Spinal cord (tissue), 9 donors: ENCODE measurements at regions not wholly inside any gene's neighbourhood (a gene's known extent, or its start where the extent isn't known, plus 50 kb on each side); places are given as distances from the start of the nearest gene placed in this dataset.

Experiments used
- DNase-seq, 6 donors: peaks; one replicate each; pipeline versions ENCODE4 v3.0.0 to v3.0.0-alpha.2; 2013 to 2015; ENCODE audit warnings: low spot score in 6 of 6, low read depth in 4 of 6
- H3K27ac ChIP-seq: one replicate; pipeline ENCODE4 v1.5.1; 2013; ENCODE audit warnings: low read depth, low read length, control low read depth
- H3K27me3 ChIP-seq: one replicate; pipeline ENCODE4 v1.6.1; 2013; ENCODE audit warnings: low read length; ENCODE audit not compliant: control insufficient read depth, insufficient read depth
- H3K36me3 ChIP-seq: one replicate; pipeline ENCODE4 v1.6.1; 2013; ENCODE audit warnings: low read length; ENCODE audit not compliant: control insufficient read depth, insufficient read depth
- H3K4me1 ChIP-seq: one replicate; pipeline ENCODE4 v1.6.1; 2013; ENCODE audit warnings: low read length; ENCODE audit not compliant: control insufficient read depth, insufficient read depth
- H3K4me3 ChIP-seq: one replicate; pipeline ENCODE4 v1.5.1; 2013; ENCODE audit warnings: low read depth, low read length, control low read depth
- H3K9me3 ChIP-seq: one replicate; pipeline ENCODE4 v1.6.1; 2013; ENCODE audit warnings: low read length; ENCODE audit not compliant: control insufficient read depth, insufficient read depth
- WGBS: methylation state at CpG from one replicate; pipeline ENCODE4 v1.1.5; 2013; ENCODE audit warnings: missing lambda C conversion rate; ENCODE audit not compliant: insufficient coverage; 5-methylcytosine and 5-hydroxymethylcytosine counted together
- donor health status: healthy.

DNA sequence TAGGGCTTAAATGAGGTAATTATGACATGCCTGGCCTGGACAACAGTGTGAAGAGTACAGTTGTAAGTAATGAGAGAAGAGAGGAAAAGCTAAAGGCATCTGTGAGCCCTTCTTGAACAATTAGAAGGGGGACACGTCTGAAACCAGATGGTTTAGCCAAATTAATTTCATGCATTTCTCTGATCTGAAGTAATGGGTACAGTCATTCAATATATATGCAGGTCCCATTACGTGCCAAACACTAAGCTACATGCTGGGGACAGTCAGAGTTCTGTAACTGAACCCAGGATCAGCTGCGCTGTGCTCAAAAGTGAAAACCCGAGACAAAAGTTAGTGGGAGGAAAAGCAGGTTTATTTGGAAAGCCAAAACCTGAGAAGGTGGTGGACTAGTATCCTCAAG lies 207.2 kb upstream of the TMTC1 start:
- Histone ChIP-seq H3K4me3 (no peak overlapping the region), H3K9me3 (no peaks in the 10 kb centered on the region), H3K36me3 (no peaks in the 10 kb centered on the region), H3K27ac (no peak overlapping the region), H3K27me3 (no peaks in the 10 kb centered on the region), H3K4me1 (no peaks in the 10 kb centered on the region)
- DNase-seq, result no peak
- WGBS, result 88% methylated on average over 2 of the region's 4 CpGs

DNA sequence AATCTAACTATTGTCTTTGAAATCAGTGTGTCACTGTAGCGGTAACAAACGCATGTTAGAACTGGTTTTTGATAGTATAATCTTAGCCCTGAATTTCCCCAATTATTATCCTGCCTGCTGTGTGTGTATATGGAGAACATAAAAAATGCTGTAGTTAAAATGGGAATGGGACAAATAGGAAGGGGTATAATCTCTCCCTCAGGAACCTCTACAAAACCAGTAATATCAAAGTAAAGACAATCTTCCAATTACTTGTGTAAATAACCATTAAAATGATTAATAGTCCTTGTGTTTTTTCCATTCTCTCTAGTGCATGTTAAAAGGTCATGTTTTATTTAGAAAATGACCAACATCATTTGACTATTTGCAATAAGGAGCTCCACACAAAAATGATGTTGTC lies 200.1 kb upstream of the TMTC1 start:
- H3K9me3 ChIP-seq, result peaks cover 1% of the 10 kb centered on the region
- DNase-seq, result peak in 1 of 6 donors; percentile 81
- no peaks in the 10 kb centered on the region for H3K27me3 ChIP-seq
- no peaks in the 10 kb centered on the region for H3K36me3 ChIP-seq
- no peak overlapping the region for H3K27ac ChIP-seq
- no peak overlapping the region for H3K4me3 ChIP-seq
- WGBS, result no CpG with 5 or more reads among the region's 2 CpGs
- H3K4me1 ChIP-seq, result no peaks in the 10 kb centered on the region

DNA sequence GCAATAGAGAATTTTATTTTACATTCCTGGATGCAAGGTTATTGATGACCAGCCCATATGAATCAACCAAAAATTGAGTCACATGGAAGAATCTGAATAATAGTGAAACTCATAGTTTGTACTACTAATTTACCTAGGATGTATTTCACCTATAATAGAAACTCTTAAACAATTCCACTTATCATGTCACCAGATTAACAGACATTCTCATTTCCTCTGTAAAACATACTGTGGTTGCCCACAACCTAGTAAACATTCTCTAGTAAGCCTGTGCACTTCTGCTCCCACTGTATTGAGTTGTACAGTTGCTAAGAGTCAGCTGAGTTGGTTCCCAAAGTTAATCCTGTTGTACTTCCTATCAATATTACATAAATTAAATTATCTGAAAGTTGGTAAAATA lies 196.6 kb upstream of the TMTC1 start:
- Histone ChIP-seq H3K9me3 (peaks cover 1% of the 10 kb centered on the region), H3K4me1 (no peaks in the 10 kb centered on the region), H3K36me3 (no peaks in the 10 kb centered on the region), H3K4me3 (no peak overlapping the region), H3K27ac (no peak overlapping the region), H3K27me3 (no peaks in the 10 kb centered on the region)
- no peak for DNase-seq

DNA sequence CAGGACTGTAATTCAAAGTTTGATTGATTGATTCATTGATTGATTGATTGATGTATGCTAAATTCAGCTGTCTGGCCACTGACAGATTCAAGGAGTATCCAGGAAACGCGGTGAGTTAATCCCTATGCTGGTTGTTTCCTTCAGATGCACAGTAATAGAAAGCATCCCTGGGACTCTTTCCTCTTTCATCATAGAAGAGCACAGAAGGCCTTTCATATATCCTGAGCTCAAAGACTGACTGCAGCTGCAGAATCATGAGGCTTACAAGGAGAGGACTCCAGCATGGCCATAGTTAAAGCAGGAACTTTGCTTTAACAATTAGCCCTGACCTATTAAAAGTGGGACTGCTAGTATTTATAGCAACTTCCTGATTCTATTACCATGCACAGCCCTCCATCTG lies 187.7 kb upstream of the TMTC1 start:
- Histone ChIP-seq H3K36me3 (no peaks in the 10 kb centered on the region), H3K27ac (no peak overlapping the region), H3K4me3 (no peak overlapping the region), H3K4me1 (no peaks in the 10 kb centered on the region), H3K9me3 (no peaks in the 10 kb centered on the region), H3K27me3 (no peaks in the 10 kb centered on the region)
- 75% methylated on average over 2 of the region's 2 CpGs for WGBS
- peak in 2 of 6 donors; percentile 29 to 56 for DNase-seq

DNA sequence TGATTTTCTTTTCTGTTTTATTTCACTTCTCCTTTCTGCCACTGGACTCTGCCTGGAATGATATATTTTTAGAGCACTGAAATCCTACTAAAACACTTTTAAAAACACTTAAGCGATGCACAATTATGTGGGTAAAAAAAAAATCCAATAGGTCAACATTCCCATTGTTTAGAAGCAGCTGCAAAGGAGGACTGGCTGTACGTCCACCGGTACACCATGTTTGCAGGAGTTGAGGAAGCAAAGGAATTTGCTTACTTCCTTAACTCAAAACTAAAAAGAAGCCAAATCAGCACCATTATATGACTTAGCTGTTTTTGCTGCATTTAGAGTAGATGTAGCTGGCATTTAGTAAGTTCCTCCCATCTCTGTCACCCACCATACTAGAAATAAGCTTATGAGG lies 186.8 kb upstream of the TMTC1 start:
- no peaks in the 10 kb centered on the region for H3K9me3 ChIP-seq
- DNase-seq, result no peak
- no peak overlapping the region for H3K4me3 ChIP-seq
- H3K36me3 ChIP-seq, result no peaks in the 10 kb centered on the region
- H3K4me1 ChIP-seq, result no peaks in the 10 kb centered on the region
- H3K27ac ChIP-seq, result no peak overlapping the region
- no peaks in the 10 kb centered on the region for H3K27me3 ChIP-seq
- WGBS, result no CpG with 5 or more reads among the region's 3 CpGs

DNA sequence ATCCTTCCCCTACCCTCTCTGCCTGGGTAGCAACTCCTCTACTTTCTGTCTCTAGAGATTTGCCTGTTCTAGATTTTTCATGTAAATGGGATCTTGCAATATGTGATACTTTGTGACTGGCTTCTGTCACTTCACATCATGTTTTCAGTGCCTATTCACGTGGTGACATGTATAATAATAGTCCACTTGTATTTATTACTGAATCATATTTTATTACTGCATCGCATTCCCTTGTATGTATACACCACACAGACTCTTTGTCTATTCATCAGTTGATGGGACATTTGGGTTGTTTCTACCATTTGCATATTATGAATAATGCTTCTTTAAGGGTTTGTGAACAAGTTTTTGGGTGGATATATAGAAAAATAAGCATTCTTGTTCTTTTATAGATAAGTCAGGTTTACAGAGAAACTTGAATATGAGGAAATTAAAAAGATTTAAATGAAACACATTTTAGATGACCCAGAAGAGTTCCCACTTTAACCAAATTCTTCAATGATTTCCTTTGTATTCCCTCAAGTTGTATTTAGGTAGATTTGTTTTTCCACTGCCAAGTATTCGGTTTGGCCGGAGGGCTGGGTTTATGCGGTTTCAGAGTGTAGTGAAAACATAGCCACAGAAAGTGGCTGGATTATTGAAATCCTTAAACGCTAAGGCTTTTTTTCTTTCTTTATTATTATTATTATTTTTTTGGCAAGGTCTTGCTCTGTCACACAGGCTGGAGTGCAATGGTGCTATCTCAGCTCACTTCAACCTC lies 178.7 kb upstream of the TMTC1 start:
- H3K36me3 ChIP-seq, result no peaks in the 10 kb centered on the region
- H3K9me3 ChIP-seq, result no peaks in the 10 kb centered on the region
- no peak for DNase-seq
- H3K4me1 ChIP-seq, result peaks cover 3% of the 10 kb centered on the region
- no peaks in the 10 kb centered on the region for H3K27me3 ChIP-seq
- H3K27ac ChIP-seq, result no peak overlapping the region
- no CpG with 5 or more reads among the region's 6 CpGs for WGBS
- no peak overlapping the region for H3K4me3 ChIP-seq

DNA sequence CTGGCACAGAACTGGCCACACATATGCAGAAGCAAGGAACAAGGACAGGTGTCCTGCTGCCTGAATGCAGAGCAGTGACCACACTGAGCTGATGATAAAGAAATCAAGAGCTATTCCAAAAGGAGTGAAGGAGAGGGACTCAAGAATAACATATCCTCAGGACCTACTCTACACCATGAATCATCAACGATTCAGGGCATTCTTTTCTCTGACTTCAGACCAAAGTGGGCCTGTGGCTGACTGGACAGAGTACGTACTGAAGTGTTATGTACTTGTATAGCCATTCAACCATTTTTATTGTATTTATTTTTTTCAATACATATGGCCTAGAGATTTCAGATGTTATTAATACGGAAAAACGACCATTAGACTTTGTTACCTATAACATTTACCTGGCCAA lies 177.5 kb upstream of the TMTC1 start:
- WGBS, result no CpG with 5 or more reads among the region's 4 CpGs
- no peaks in the 10 kb centered on the region for H3K27me3 ChIP-seq
- peaks cover 3% of the 10 kb centered on the region for H3K4me1 ChIP-seq
- no peak for DNase-seq
- H3K9me3 ChIP-seq, result no peaks in the 10 kb centered on the region
- no peaks in the 10 kb centered on the region for H3K36me3 ChIP-seq
- no peak overlapping the region for H3K4me3 ChIP-seq
- H3K27ac ChIP-seq, result no peak overlapping the region

DNA sequence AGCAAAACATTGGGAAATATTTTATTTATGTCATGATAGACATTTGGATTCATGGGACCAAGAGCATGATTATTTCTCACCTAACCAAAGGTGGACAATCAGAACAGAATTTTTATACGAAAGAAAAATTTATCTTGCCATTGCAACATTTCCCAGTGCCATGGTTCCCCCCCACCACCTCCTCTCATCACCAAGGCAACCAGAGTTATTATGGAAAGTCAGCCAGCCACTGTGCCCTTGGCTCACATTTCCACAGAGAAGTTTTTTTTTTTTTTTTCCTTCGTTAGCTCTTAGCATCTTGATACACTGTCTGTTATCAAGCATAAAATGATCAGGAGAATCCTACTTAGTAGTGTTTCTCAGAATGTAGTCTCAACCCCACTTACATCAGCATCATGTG lies 176.4 kb upstream of the TMTC1 start:
- Histone ChIP-seq H3K4me1 (peaks cover 3% of the 10 kb centered on the region), H3K4me3 (no peak overlapping the region), H3K27me3 (no peaks in the 10 kb centered on the region), H3K9me3 (no peaks in the 10 kb centered on the region), H3K36me3 (no peaks in the 10 kb centered on the region), H3K27ac (no peak overlapping the region)
- DNase-seq, result peak in 3 of 6 donors; percentile 29 to 84 (median 55)
- 58% methylated on average over 1 of the region's 2 CpGs for WGBS

DNA sequence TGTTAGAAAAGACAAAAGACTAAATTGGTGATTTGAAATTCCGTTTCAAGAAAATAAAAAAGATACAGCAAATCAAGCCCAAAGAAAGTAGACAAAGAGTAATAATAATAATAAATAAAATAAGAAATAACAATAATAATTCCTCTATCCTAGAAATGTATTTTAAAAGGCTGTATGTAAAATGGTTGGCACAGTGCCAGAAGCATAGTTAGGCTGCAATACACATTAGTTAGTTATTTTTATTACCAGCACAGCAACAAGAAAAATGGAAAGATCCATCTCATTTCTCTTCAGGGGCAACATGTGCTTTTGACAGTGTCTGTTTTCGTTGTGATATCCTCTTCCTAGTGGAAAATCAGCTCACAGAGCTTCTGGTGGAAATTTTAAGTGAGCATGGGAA lies 174.1 kb upstream of the TMTC1 start:
- Histone ChIP-seq H3K9me3 (no peaks in the 10 kb centered on the region), H3K27me3 (no peaks in the 10 kb centered on the region), H3K4me1 (peaks cover 3% of the 10 kb centered on the region), H3K4me3 (no peak overlapping the region), H3K27ac (no peak overlapping the region), H3K36me3 (no peaks in the 10 kb centered on the region)
- DNase-seq, result no peak
- WGBS, result no CpG with 5 or more reads among the region's 2 CpGs

DNA sequence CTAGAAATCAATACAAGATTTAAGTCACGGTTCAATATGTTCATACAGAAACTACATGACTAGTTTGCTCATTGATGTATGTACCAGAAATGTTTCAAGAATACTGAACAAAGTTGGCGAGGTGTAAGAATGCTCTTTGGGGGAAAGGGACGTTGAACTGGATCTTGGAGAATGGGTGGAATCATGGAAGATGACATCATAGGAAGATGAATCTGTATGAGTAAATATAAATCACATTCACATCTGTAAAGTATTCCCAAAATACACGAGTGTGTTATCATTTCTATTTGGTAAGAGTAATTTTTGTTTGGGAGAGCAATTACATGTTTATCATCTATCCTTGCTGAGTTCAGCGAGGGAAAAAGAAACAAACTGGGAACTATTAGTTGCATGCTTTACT lies 162.2 kb upstream of the TMTC1 start:
- Histone ChIP-seq H3K4me3 (no peak overlapping the region), H3K9me3 (no peaks in the 10 kb centered on the region), H3K36me3 (no peaks in the 10 kb centered on the region), H3K27ac (no peak overlapping the region), H3K27me3 (no peaks in the 10 kb centered on the region), H3K4me1 (no peaks in the 10 kb centered on the region)
- no CpG with 5 or more reads among the region's 5 CpGs for WGBS
- DNase-seq, result no peak
